Suprapubic skin (tissue), 4 donors: ENCODE measurements at regions not wholly inside any gene's neighbourhood (a gene's known extent, or its start where the extent isn't known, plus 50 kb on each side); places are given as distances from the start of the nearest gene placed in this dataset.
A peak's percentile ranks its signal among the peaks of the same experiment; 100 is the strongest.

Experiments used
- DNase-seq, 2 donors: peaks; one replicate each; pipeline ENCODE4 v3.0.0-alpha.2; 2019; ENCODE audit warnings: low spot score in 2 of 2
- H3K27ac ChIP-seq: fragments of 200-600 bp; sonication (generic); one replicate; pipeline ENCODE4 v1.5.1; 2019
- H3K27me3 ChIP-seq: fragments of 200-600 bp; sonication (generic); one replicate; pipeline ENCODE4 v1.5.1; 2019
- H3K36me3 ChIP-seq: fragments of 200-600 bp; sonication (generic); one replicate; pipeline ENCODE4 v1.5.1; 2019
- H3K4me1 ChIP-seq: fragments of 200-600 bp; sonication (generic); one replicate; pipeline ENCODE4 v1.5.1; 2019
- H3K4me3 ChIP-seq: fragments of 200-600 bp; sonication (generic); one replicate; pipeline ENCODE4 v1.5.1; 2019; ENCODE audit warnings: mild to moderate bottlenecking
- H3K9me3 ChIP-seq: fragments of 200-600 bp; sonication (generic); one replicate; pipeline ENCODE4 v1.5.1; 2019
- EP300 ChIP-seq: sonication (generic); formaldehyde crosslinking; IDR thresholded peaks from one replicate; pipeline ENCODE4 v1.6.1; 2017; ENCODE audit warnings: antibody characterized with exemption
- POLR2A ChIP-seq, 2 donors: fragments of 450-650 bp; IDR thresholded peaks; one replicate each; pipeline ENCODE4 v1.6.1; 2017; ENCODE audit warnings: antibody characterized with exemption in 2 of 2, mild to moderate bottlenecking in 2 of 2, moderate library complexity in 2 of 2
- POLR2AphosphoS5 ChIP-seq, 3 donors: sonication (generic); formaldehyde crosslinking; IDR thresholded peaks; one replicate each; pipeline ENCODE4 v1.6.1; 2017; ENCODE audit warnings: antibody characterized with exemption in 3 of 3
- WGBS: methylation state at CpG from one replicate; pipeline ENCODE4 v1.1.5; 2018; 5-methylcytosine and 5-hydroxymethylcytosine counted together
- TF ChIP-seq, protein P1 (sequence below), 2 donors: fragments of 200-600 bp in 1 of 2; fragments of 450-650 bp in 1 of 2; sonication (generic) in 1 of 2; IDR thresholded peaks; one replicate each; pipeline ENCODE4 v1.5.1; 2016 to 2019; ENCODE audit warnings: antibody characterized with exemption in 2 of 2, mild to moderate bottlenecking in 1 of 2, moderate library complexity in 1 of 2

DNA sequence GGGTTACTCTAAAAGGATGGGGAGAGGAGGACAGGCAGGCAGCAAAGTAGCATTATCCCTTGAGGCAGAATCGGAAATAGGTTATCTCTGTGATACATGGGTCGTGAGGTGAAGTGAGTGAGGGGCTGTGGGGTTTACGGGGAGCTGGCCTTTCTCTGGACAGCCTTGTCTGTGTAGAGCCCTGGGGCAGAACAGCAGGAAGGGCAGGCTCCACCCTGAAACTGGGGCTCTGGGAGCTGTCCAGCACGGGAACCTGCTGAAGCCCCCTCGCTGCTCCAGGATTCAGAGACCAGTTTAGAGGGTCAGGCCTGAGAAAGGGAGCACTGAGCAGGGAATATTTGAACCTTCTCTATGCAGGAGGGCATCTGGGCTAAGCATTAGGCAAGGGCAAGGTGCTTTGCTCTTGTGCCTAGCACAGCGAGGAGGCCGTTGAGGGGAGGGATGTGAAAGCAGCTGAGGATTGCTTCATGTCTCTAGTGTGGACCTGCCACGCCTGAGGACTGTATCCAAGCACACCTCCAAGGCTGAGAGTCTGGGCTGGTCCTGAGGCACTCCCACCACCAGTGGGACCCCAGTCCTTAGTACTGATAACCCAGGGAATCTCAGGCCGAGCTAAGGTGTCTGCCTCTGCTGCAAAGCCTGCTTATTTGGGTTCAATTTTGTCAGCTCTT is 55.8 kb downstream of the NAV1 start:
- Histone ChIP-seq H3K27me3 (no peaks in the 10 kb centered on the region), H3K27ac (no peak overlapping the region), H3K4me3 (no peak overlapping the region), H3K4me1 (peaks cover 35% of the 10 kb centered on the region), H3K36me3 (no peaks in the 10 kb centered on the region), H3K9me3 (no peaks in the 10 kb centered on the region)
- 60% methylated on average over 9 of the region's 9 CpGs for WGBS
- TF ChIP-seq POLR2A (IDR thresholded peaks at IDR 0.05) (no peak), EP300 (no peak), POLR2AphosphoS5 (IDR thresholded peaks at IDR 0.05) (no peak)
- TF ChIP-seq, protein P1, sequence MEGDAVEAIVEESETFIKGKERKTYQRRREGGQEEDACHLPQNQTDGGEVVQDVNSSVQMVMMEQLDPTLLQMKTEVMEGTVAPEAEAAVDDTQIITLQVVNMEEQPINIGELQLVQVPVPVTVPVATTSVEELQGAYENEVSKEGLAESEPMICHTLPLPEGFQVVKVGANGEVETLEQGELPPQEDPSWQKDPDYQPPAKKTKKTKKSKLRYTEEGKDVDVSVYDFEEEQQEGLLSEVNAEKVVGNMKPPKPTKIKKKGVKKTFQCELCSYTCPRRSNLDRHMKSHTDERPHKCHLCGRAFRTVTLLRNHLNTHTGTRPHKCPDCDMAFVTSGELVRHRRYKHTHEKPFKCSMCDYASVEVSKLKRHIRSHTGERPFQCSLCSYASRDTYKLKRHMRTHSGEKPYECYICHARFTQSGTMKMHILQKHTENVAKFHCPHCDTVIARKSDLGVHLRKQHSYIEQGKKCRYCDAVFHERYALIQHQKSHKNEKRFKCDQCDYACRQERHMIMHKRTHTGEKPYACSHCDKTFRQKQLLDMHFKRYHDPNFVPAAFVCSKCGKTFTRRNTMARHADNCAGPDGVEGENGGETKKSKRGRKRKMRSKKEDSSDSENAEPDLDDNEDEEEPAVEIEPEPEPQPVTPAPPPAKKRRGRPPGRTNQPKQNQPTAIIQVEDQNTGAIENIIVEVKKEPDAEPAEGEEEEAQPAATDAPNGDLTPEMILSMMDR (IDR thresholded peaks at IDR 0.05) = no peak
- no peak for DNase-seq

DNA sequence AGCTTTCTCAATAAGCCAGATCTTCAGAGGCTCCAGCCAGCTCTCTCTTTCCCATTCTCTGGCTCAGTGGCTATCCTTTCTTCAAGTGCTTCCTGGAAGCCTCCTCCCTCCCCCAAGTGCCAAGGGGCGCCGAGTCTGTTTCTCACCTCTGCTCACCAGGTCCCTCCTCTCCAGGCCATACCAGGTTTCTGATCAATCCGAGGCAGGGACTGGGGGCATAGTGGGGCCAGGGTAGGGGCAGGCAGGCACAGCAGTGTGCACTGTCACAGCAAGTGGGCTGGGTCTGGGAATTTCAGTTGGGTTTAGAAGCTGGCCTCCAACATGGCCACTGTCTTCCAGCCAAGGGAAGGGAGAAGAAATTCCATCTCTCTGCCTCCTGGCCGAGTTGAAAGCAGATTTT is 56.5 kb downstream of the NAV1 start:
- Histone ChIP-seq H3K36me3 (no peaks in the 10 kb centered on the region), H3K27me3 (no peaks in the 10 kb centered on the region), H3K4me3 (no peak overlapping the region), H3K4me1 (peaks cover 35% of the 10 kb centered on the region), H3K27ac (no peak overlapping the region), H3K9me3 (no peaks in the 10 kb centered on the region)
- no peak for DNase-seq
- TF ChIP-seq POLR2AphosphoS5 (IDR thresholded peaks at IDR 0.05) (no peak), POLR2A (IDR thresholded peaks at IDR 0.05) (no peak), EP300 (no peak)
- TF ChIP-seq, protein P1 (IDR thresholded peaks at IDR 0.05) = no peak
- WGBS = 91% methylated on average over 4 of the region's 4 CpGs

DNA sequence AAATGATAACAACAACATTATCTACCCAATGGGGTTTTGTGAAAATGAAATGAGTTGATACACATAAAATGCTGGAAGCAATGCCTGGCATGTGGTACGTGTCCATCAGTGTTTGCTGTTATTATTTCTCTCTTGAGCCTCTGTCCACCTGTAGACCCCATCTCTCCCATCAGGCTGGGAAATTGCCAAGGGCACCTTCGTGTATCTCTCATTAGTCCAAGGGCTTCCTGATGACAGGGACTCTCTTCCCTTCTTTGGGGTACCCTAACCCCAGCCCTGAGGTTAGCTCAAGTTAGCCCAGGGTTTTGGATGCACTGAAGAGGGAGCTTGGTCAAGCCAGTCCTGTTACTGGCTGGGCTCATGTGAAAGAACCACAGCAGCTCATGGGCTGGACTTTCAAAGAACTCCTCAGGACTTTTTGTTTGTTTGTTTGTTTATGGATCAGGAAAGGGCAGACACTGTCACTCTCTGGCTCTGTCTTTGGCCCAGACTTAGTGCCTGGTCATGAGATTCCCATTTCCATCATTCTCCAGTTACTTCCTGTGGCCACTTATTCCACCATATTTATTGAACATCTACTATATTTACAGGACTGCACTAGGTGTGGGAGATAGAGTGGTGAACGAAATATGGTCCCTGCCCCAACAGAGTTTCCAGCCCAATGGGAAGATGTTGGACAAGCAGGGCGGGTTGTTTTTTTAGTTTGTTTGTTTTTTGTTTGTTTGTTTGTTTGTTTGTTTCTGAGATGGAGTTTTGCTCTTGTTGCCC is 57.4 kb downstream of the NAV1 start:
- no peak overlapping the region for H3K27ac ChIP-seq
- no peak for DNase-seq
- no peaks in the 10 kb centered on the region for H3K36me3 ChIP-seq
- peaks cover 35% of the 10 kb centered on the region for H3K4me1 ChIP-seq
- no peak overlapping the region for H3K4me3 ChIP-seq
- no peaks in the 10 kb centered on the region for H3K27me3 ChIP-seq
- no peak for TF ChIP-seq EP300
- TF ChIP-seq POLR2A (IDR thresholded peaks at IDR 0.05) = no peak
- 95% methylated on average over 4 of the region's 4 CpGs for WGBS
- H3K9me3 ChIP-seq = no peaks in the 10 kb centered on the region

DNA sequence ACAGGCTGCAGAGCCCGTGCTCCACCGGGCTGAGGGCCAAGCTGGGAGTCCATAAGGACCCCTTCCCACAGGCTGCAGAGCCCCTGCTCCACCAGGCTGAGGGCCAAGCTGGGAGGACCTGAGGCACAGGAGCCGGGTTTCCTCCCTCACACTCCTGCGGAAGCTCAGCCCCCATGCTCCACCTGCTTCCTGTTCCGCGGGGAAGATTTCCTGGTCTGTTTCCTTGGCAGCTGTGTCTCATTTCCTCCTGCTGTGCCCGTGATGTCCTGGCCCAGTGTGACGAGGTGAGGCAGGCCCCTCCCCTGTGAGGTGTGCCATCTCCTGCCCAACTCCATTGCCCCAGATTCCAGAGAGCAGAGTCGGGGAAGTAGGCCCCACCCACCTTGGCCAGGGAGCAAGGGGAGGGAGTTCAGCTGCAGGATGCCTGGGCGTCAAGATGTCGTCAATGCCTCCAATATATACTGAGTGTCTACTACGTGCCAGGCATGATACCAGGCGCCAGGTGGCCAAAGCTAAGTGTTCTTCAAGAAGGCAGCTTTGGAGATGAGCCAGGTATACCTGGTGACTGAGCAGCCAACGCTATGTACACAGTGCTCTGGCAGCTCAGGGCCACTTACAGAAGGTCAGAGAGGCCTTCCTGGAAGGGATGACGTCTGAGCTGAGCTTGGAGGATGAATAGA is 58.8 kb downstream of the NAV1 start:
- H3K4me3 ChIP-seq = no peak overlapping the region
- no peaks in the 10 kb centered on the region for H3K36me3 ChIP-seq
- TF ChIP-seq POLR2AphosphoS5 (IDR thresholded peaks at IDR 0.05) = no peak
- TF ChIP-seq, protein P1 (IDR thresholded peaks at IDR 0.05) = no peak
- TF ChIP-seq POLR2A (IDR thresholded peaks at IDR 0.05) = no peak
- no peak for TF ChIP-seq EP300
- H3K27me3 ChIP-seq = no peaks in the 10 kb centered on the region
- peaks cover 29% of the 10 kb centered on the region for H3K4me1 ChIP-seq
- WGBS = 54% methylated on average over 15 of the region's 15 CpGs
- H3K27ac ChIP-seq = no peak overlapping the region
- DNase-seq = peak in 1 of 2 donors; percentile 76
- H3K9me3 ChIP-seq = no peaks in the 10 kb centered on the region

DNA sequence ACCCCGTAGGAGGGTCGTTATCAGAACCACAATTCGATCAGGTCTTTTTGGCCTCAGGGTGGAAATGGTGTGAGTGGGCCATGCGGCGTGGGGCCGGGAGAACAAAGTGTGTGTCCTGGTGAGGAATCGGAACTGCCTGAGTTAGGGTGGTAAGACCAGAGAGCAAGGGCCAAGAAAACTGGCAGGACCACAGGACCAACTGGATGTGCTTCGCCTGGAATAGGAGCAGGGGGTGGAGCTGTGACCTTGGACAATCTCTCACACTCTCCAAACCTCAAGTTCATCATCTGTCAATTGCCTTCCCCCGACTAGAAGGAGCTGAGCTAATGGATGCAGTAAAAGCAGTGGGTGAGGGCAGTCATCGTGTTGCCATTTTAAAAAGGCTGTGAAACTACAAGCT is 59.5 kb downstream of the NAV1 start:
- Histone ChIP-seq H3K27ac (no peak overlapping the region), H3K9me3 (no peaks in the 10 kb centered on the region), H3K4me3 (no peak overlapping the region), H3K4me1 (peaks cover 22% of the 10 kb centered on the region), H3K27me3 (no peaks in the 10 kb centered on the region), H3K36me3 (no peaks in the 10 kb centered on the region)
- TF ChIP-seq, protein P1 (IDR thresholded peaks at IDR 0.05) = no peak
- no peak for TF ChIP-seq POLR2AphosphoS5 (IDR thresholded peaks at IDR 0.05)
- TF ChIP-seq EP300 = no peak
- TF ChIP-seq POLR2A (IDR thresholded peaks at IDR 0.05) = no peak
- WGBS = 87% methylated on average over 8 of the region's 10 CpGs
- no peak for DNase-seq
